ENCODE measurements at regions not wholly inside any gene's neighbourhood (a gene's known extent, or its start where the extent isn't known, plus 50 kb on each side); places are given as distances from the start of the nearest gene placed in this dataset.

DNA sequence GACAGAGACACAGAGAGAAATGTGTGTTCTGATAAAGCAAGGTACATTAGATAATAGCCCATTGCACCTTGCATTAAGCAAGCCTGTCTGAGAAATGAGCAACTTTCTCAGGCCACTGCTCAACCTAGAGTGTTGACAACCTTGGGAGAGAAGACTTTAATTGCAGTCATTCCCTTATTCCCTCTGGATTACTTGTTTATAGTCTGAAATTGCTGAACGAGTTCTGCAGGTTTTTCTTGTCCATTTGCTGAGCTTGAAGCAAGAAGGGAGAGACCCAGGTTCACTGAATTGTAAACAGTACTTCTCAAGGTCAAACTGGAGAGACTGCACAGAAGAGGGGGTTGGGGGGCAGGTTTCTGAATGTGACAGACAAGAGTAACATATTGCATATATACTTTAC lies 159.4 kb upstream of the PLEKHG7 start:
- ATAC-seq, result no peak
- TF ChIP-seq BACH2 (CRISPR knock-in tag; IDR thresholded peaks at IDR 0.05; ENCODE audit: borderline replicate concordance), result no peak

DNA sequence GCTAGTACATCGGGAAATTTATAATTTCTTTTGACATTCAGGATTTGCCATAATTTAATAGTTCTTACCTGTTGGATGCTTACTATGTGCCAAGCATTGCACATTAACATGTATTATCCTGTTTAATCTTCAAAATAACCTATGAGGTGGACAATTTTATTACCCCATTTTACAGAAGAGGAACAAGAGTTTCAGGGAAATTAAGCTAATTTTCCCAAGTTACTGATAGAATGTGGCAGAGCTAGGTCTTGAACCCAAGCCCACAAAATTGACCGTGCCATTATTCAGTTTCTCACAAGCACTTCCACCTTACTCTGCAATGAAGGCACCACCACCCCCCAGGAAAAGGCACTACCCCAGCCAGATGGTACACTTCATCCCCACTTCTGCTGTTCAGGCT lies 161.1 kb upstream of the PLEKHG7 start:
- TF ChIP-seq ZFP3 (CRISPR knock-in tag; IDR thresholded peaks at IDR 0.05) (no peak), ESRRG (CRISPR knock-in tag; IDR thresholded peaks at IDR 0.05) (no peak), GLIS3 (CRISPR knock-in tag; IDR thresholded peaks at IDR 0.05) (no peak), ARNTL (CRISPR knock-in tag; IDR thresholded peaks at IDR 0.05; ENCODE audit: borderline replicate concordance, low read depth) (no peak), CSDC2 (CRISPR knock-in tag; IDR thresholded peaks at IDR 0.05) (no peak), POU6F1 (CRISPR knock-in tag; IDR thresholded peaks at IDR 0.05; ENCODE audit: borderline replicate concordance, low read depth) (no peak), SNAI2 (CRISPR knock-in tag; IDR thresholded peaks at IDR 0.05) (no peak), RARB (CRISPR knock-in tag; IDR thresholded peaks at IDR 0.05) (no peak)
- TF ChIP-seq, protein P1, sequence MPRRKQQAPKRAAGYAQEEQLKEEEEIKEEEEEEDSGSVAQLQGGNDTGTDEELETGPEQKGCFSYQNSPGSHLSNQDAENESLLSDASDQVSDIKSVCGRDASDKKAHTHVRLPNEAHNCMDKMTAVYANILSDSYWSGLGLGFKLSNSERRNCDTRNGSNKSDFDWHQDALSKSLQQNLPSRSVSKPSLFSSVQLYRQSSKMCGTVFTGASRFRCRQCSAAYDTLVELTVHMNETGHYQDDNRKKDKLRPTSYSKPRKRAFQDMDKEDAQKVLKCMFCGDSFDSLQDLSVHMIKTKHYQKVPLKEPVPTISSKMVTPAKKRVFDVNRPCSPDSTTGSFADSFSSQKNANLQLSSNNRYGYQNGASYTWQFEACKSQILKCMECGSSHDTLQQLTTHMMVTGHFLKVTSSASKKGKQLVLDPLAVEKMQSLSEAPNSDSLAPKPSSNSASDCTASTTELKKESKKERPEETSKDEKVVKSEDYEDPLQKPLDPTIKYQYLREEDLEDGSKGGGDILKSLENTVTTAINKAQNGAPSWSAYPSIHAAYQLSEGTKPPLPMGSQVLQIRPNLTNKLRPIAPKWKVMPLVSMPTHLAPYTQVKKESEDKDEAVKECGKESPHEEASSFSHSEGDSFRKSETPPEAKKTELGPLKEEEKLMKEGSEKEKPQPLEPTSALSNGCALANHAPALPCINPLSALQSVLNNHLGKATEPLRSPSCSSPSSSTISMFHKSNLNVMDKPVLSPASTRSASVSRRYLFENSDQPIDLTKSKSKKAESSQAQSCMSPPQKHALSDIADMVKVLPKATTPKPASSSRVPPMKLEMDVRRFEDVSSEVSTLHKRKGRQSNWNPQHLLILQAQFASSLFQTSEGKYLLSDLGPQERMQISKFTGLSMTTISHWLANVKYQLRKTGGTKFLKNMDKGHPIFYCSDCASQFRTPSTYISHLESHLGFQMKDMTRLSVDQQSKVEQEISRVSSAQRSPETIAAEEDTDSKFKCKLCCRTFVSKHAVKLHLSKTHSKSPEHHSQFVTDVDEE (CRISPR knock-in tag; IDR thresholded peaks at IDR 0.05), result no peak
- no peak for ATAC-seq

GRCh38 chr12:92540782-92541423 lies 161.9 kb upstream of the PLEKHG7 start:
- ATAC-seq, result no peak
- no peak for TF ChIP-seq GLIS3 (CRISPR knock-in tag; IDR thresholded peaks at IDR 0.05)
- TF ChIP-seq POU6F1 (CRISPR knock-in tag; IDR thresholded peaks at IDR 0.05; ENCODE audit: borderline replicate concordance, low read depth), result no peak
- no peak for TF ChIP-seq ZNF70 (CRISPR knock-in tag; IDR thresholded peaks at IDR 0.05)
- no peak for TF ChIP-seq CREB5 (CRISPR knock-in tag; IDR thresholded peaks at IDR 0.05; ENCODE audit: low read depth)
- no peak for TF ChIP-seq RARB (CRISPR knock-in tag; IDR thresholded peaks at IDR 0.05)
- TF ChIP-seq ARNTL (CRISPR knock-in tag; IDR thresholded peaks at IDR 0.05; ENCODE audit: borderline replicate concordance, low read depth), result no peak
- TF ChIP-seq ZC3H10 (CRISPR knock-in tag; IDR thresholded peaks at IDR 0.05), result no peak

DNA sequence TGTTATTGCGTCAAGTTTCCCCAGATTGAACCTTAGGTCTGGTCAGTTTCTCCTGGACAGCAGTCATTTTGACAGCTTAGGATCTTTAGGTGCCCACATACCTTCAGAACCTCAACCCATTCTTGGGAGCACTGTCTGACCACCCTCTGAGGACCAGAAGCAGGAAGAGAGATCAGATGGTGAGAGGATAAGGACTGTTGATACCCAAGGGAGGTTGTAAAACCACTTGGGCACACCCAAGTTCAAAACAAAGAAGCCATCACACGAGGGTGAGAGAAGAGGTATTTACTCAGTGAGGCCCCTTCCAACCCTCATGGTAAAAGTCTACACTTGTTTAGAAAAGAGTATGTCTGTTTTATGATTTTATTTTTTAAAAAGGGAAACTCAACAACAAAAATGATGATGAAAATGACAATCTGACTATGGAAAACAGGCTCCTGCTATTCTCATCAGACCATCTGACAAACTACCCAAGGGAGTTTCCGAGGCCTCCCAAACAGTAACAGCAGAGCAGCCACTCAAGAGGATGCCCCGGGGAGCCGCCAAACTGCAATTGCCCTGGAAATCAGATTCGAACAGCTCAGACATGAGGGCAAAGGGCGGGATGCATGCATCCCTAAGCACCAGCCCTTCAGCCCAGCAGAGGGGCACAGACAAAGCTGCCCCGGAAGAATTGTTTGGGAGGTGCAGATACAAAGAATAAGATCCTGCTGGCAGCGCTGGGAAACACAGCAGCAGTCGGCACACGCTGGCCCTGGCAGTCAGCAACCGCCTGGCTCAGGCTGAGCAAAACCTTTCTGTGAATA lies 162.6 kb upstream of the PLEKHG7 start:
- no peak for ATAC-seq
- TF ChIP-seq OSR1 (CRISPR knock-in tag; IDR thresholded peaks at IDR 0.05) (no peak), ZNF8 (CRISPR knock-in tag; IDR thresholded peaks at IDR 0.05) (no peak), ZNF565 (CRISPR knock-in tag; conservative IDR thresholded peaks at IDR 0.05; ENCODE audit: low read depth) (no peak), SNAI2 (CRISPR knock-in tag; IDR thresholded peaks at IDR 0.05) (no peak), RARB (CRISPR knock-in tag; IDR thresholded peaks at IDR 0.05) (no peak), TCF4 (CRISPR knock-in tag; IDR thresholded peaks at IDR 0.05; ENCODE audit: borderline replicate concordance) (no peak), CREB5 (CRISPR knock-in tag; IDR thresholded peaks at IDR 0.05; ENCODE audit: low read depth) (no peak), ISL1 (CRISPR knock-in tag; IDR thresholded peaks at IDR 0.05) (no peak), ZFP3 (CRISPR knock-in tag; IDR thresholded peaks at IDR 0.05) (no peak), ARNTL (CRISPR knock-in tag; IDR thresholded peaks at IDR 0.05; ENCODE audit: borderline replicate concordance, low read depth) (no peak)

Data from SK-N-SH treated with all-trans-retinoic acid at 6 μM for 48 hours (cell line).